Left ventricle myocardium superior (tissue), 1 donor: ENCODE measurements at regions not wholly inside any gene's neighbourhood (a gene's known extent, or its start where the extent isn't known, plus 50 kb on each side); places are given as distances from the start of the nearest gene placed in this dataset.
"Not testable (repeated sequence)": the region's sequence is repeated elsewhere in the genome, so short reads cannot be mapped to it uniquely, and the experiment has no call there.

Experiments used
- ATAC-seq: fragments of 200-7000 bp; cut with Tn5 transposase; one replicate; pipeline ENCODE4 v1.9.1; 2020; ENCODE audit warnings: mild to moderate bottlenecking, moderate library complexity
- DNase-seq: peaks from one replicate; pipeline ENCODE4 v3.0.0-alpha.2; 2020
- intact Hi-C: fragments of 100-400 bp; cut with micrococcal nuclease; formaldehyde crosslinking; loops from one replicate; pipeline ENCODE4 v1.11.0; 2022
- donor health status: DM: no; HTN: yes; CAD: no; lungs with severe emphysema.

DNA sequence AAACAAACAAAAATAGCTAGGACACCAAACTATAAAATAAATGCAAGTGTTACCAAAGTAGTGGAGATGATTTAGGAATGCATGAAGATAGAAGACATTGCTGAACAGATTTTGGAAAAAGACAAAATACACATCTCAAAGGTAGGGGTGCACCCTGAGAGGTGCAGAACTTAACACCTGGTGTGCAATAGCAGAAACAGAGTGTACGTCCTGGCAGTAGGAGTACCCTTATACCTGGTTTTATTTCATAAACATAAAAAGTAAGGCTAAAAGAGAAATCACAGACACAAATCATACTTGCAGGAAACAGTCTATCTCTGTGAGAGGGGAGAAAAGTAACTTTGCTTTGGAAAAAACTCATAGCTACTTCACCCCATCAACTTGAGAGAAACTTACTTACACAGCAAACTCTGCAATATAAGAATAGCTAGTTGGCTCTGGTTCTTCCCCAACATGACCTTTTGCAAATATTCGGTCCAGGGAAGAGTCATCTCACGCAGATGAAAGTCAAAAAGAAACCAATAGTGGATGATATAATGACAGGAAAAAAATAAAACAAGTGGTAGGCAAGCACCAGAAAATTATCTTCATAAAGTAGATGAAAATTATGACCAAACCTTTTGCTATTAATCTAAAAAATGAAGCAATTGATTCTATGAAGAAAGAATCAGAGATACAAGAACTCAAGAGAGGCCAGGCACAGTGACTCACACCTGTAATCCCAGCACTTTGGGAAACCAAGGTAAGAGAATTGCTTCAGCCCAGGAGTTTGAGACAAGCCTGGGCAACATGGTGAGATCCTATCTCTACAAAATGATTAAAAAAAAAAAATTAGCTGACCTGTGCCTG lies 108.9 kb upstream of the BNIP2 start:
- intact Hi-C loops: no loop called here
- no peak for ATAC-seq
- no peak for DNase-seq

DNA sequence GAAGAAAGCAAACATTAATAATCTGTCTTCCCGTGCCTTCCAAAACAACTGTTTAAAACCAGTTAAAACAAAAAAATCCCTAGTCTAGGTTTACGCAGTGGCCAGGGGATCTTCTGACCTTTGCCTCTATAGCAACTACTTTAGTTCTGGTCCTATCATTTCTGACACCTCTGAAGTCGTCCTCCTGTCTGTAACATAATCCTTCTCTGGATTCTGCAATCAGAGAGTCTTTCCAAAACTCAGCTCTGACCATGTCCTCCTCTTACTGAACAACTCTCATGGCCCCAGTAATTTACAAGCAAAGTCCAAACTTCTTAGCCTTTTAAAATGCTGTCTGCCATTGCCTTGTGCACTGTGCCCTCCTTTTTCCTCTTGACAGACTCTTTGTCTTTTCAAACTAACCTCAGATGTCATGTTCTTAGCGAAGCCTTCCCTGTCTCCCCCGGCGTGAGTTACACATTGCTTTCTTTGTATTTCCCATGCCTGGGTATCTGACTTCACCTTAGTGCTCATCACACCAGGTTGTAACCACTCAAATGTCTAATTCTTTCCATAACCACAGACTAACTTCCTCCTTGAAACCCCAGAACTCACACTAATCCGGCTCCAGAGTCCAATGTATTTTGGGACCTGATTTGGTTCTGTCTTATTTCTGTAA lies 105.2 kb upstream of the BNIP2 start:
- DNase-seq (no peak), ATAC-seq (no peak)
- intact Hi-C loops: no loop called here

DNA sequence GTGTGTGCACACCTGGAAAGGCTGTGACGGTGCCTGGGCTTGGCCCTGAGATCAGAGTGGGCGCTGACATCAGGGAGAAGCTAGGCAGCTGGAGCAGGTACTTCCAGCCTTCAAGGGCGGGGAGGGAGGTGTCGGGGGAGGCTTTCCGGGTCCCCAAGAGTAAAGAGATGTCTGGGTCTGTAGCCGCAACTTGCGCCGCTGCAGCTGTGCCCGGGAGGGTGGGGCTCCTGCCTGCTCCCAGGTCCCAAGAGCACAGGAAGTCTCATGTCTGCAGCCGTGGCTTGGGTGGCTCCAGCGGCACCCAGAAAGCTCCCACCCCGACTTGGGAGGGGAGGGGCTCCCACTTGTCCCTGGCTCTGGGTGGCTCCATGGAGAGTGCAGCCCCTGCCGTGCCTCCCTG lies 103.2 kb upstream of the BNIP2 start:
- DNase-seq (no peak), ATAC-seq (no peak)
- intact Hi-C loops: no loop called here

DNA sequence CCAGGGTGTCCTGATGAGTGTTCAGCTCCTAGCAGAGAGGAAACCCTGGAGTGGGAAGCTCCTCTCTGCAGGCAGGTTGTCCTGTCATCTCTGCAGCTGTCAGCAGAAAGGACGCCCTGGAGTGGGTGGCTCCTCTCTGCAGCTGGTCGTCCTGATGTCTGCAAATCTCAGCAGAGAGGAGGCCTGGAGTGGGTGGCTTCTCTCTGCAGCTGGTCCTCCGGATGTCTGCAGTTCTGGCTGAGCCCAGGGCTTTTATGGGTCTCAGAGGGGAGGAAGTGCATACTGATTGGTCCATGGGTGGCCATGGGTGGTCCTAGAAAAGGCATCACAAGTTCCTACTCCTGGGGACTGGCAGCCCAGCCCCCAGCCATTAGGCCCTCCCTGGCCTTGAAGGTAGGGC lies 102.6 kb upstream of the BNIP2 start:
- intact Hi-C loops: no loop called here
- DNase-seq (no peak), ATAC-seq (no peak)

DNA sequence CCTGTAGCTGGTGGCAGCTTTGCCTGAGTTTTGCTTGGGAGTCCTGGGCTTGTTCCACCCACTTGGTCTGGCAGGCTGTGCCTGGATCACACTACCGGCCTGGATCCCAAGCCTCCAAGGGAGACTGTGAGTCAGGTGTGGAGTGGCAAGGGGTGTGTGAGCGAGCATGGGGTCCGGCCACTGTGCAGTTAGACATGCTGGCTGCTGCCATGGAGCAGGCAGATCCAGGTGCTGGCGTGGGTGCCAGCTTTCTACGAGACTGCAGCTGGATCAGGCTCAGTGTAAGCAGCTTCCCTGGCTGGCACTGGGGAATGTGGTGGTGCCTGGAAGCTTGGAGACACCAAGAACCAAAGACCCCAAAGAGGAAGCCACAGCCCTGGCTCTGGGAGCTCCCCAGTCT lies 102.0 kb upstream of the BNIP2 start:
- DNase-seq (no peak), ATAC-seq (no peak)

DNA sequence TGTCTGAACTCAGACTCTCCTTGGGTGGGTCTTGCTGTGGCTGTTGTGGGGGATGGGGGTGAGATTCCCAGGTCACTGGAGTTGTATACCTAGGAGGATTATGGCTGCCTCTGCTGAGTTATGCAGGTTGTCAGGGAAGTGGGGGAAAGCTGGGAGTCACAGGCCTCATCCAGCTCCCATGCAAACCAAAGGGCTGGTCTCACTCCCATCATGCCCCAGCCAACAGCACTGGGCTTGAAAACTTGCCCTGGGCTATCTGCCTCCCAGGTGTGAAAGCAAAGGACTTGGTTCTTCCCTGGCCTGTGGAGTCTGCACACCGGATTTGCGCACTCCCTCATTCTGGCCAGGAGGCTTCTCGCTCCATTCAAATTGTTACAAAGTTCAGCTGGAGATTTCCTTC lies 97.3 kb upstream of the BNIP2 start:
- intact Hi-C loops, DNase-seq, ATAC-seq: not testable (repeated sequence)

More for the DNA sequence above, 102.0 kb upstream of the BNIP2 start:
- intact Hi-C loops: no loop called here

DNA sequence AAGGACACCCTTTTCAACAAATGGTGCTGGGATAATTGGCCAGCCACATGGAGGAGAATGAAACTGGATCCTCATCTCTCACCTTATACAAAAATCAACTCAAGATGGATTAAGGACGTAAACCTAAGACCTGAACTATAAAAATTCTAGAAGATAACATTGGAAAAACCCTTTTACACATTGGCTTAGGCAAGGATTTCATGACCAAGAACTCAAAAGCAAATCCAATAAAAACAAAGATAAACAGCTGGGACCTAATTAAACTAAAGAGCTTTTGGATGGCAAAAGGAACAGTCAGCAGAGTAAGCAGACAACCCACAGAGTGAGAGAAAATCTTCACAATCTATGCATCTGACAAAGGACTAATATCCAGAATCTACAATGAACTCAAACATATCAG lies 96.9 kb upstream of the BNIP2 start:
- ATAC-seq, intact Hi-C loops, DNase-seq: not testable (repeated sequence)

DNA sequence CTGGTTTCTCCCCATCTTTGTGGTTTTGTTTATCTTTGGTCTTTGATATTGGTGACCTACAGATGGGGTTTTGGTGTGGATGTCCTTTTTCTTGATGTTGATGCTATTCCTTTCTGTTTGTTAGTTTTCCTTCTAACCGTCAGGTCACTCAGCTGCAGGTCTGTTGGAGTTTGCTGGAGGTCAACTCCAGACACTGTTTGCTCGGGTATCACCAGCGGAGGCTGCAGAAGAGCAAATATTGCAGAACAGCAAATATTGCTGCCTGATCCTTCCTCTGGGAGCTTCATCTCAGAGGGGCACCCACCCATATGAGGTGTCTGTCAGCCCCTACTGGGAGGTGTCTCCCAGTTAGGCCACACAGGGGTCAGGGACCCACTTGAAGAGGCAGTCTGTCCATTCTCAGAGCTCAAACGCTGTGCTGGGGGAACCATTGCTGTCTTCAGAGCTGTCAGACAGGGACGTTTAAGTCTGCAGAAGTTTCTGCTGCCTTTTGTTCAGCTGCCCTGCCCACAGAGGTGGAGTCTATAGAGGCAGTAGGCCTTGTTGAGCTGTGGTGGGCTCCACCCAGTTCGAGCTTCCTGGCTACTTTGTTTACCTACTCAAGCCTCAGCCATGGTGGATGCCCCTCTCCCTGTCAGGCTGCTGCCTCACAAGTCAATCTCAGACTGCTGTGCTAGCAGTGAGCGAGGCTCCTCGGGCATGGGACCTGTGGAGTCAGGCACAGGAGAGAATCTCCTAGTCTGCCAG lies 94.8 kb upstream of the BNIP2 start:
- ATAC-seq, intact Hi-C loops, DNase-seq: not testable (repeated sequence)

DNA sequence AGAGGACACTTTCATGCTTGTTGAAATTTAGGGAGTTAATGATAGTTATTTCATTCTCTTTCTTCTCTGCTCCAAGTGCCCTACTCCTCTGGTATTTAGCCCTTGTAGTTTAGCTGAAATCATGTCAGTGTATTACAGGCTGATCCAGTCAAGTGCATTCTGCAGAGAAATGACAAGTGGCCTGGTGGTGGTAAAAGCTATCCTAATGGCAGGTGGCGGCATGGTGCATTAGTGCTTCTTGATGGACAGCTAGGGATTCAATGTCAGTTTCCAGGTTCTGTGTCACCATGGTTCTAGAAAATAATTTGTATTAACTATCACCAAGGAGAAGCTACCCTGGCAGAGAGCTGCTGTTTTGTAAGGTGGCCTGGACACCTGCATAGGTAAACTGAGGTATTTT lies 90.0 kb upstream of the BNIP2 start:
- no peak for ATAC-seq
- DNase-seq: no peak
- intact Hi-C loops: no loop called here

DNA sequence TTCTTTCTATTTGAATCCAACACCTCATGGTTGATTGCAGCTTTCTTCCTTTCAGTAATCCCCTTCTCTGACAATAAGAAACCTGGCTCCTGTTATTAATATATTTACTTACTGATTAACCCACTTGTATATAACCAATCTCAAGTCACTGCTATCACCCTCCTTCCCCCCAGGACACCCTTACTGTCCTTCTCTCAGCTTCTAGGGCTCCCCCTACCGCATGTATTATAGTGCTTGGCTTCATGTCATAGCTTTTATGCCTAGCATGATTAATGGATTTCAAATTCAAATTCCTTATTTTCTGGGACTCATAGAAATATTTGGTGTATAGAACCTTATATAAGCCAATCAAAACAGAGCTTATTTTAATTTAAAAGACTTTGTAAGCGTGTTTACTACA lies 75.7 kb upstream of the BNIP2 start:
- ATAC-seq (no peak), DNase-seq (no peak)
- intact Hi-C loops: no loop called here

DNA sequence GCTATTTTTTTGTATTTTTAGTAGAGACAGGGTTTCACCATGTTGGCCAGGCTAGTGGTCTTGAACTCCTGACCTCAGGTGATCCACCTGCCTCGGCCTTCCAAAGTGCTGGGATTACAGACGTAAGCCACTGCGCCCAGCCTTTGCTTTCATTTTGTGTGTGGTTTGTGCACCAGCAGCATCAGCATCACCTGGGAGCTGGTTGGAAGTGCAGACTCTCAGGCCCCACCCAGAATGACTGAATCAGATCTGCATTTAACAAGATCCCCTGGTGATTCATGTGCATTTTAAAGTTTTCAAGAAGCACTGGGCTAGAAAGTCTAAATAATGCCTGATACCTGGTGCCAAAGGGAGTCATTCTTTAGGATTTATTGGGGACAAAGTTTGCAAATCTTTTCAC lies 73.4 kb upstream of the BNIP2 start:
- ATAC-seq (no peak), DNase-seq (no peak)
- intact Hi-C loops: no loop called here

DNA sequence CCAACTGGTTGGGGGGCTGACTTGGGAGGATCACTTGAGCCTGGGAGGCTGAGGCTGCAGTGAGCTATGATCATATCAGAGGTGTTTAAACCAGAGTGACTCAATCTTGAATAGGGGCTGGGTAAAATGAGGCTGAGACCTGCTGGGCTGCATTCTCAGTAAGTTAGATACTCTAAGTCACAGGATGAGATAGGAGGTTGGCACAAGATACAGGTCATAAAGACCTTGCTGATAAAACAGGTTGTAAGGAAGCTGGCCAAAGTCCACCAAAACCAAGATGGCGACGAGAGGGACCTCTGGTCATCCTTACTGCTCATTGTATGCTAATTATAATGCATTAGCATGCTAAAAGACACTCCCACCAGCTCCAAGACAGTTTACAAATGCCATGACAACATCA lies 71.1 kb upstream of the BNIP2 start:
- intact Hi-C loops, ATAC-seq, DNase-seq: not testable (repeated sequence)

DNA sequence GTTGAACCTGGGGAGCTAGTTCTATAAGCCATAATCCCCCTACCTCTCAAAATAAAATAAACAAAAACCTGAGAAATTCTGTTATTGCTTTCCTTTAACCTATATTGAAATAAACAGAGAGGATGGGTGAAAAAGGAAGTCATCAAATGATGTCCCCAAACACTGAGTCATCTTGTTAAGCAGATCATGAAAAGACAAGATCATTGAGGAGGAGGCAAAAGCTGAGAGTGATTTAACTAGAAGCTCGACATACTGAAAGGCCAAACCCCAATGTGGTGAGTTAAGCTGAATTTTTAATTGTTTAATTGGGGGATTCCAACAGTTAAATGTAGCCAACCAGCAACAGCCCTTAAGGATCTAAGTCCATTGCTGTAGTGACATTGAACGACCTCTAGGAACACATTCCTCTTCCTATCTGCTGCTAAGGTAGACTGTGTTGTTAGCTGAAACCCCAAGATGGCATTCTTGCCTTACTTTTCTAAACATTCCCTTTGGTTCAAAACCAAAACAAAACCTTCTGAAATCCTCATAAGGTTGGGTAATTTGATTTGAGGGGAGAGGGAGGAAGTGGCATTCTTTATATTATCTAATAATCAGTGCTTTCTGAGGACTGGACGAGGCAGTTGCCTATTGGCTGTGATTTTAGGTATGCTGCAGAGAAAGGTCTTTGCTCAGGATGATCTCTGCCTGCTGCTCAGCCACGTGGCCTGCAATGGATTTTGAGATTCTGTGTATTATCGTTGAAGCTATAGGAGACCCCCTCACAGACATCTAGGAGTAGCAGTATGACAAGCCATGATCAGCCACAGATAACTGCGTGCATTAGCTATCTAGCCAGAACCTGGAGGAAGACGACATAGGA lies 62.7 kb upstream of the BNIP2 start:
- DNase-seq (no peak), ATAC-seq (no peak)
- intact Hi-C loops: no loop called here

DNA sequence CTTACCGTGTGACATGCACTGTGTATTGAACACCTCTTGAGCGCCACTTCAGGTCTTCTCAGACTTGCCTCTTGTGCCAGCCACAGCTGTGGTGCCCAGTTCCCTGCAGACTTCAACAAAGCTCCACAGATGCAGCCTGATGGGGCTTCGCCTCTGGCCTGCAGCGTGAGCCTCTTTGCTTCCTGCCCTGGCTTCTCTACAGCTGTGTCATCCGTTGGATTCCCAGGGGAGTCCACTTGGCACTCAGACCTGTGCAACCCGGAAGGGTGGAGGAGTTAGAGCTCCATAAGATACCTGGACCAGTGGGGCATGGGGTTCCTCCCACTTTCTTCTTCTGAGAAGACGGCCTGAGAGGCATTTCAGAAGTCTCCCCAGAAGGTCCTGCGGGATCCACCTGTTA lies 57.7 kb upstream of the BNIP2 start:
- ATAC-seq (no peak), DNase-seq (no peak)
- intact Hi-C loops: no loop called here

DNA sequence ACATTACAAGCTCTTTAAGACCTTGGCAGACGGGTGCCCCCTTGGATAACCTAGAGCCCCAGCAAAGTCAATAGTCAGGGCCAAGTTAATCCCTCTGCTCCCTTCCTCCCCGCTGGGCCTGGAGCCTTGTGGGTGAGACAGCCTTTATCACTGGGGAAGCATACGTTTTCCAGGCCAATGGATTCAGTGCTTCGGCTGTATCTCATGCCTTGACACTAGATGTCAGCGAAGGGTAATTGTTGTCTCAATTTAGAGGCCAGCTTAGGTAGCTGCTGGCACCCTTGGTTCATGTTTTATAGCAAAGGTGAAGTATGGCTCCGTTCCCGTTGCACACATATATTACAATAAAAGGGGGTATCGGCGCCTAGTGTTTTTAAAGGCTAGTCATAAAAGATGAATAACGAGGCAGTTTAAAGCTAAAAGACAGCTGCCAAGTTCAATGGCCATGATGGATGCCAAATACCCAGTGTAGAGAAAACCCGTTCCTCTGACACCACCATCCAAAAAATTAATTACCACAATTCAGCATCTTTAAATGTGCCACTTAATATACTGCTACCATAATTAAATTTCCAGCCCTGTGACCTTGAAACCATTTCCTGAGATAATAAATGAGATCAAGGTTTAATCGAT lies 52.3 kb upstream of the BNIP2 start:
- intact Hi-C loops: no loop called here
- DNase-seq (no peak), ATAC-seq (no peak)

DNA sequence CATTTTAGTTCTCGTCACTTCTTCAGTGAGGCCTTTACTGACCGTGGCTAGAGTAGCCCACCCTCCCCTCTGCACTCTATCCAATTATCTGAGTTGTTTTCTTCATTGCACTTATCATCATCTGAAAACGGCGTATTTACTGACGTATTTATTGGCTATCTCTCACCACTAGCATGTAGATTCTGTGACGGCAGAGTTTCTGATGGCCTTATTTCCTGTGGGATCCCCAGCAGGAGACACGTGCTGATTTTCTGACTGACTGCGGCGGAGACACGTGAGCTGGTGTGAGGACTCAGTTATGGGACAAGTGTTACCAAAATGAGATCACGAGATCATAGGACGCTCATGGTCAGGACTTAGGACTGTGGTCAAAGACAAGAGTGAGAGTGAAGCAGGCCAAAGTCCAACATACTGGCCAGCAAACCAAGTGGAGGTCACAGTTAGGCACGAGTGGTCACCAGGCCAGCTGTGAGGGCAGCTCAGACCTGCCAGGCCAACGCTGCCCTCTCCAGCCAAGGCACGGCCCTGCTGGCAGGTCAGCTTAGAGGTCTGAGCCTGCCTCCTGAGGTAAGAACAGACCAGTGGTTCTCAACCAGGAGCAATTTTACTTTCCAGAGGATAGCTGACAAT lies 50.6 kb upstream of the BNIP2 start:
- intact Hi-C loops: no loop called here
- no peak for ATAC-seq
- DNase-seq: no peak
